Activated CD8-positive, alpha-beta memory T cell treated with anti-CD3 and anti-CD28 coated beads, Interleukin-2, amount 10 ng/mL, durations not matched to agents 7 days and 5 days (primary cell): ENCODE measurements at regions not wholly inside any gene's neighbourhood (a gene's known extent, or its start where the extent isn't known, plus 50 kb on each side); places are given as distances from the start of the nearest gene placed in this dataset.
"Not testable (repeated sequence)": the region's sequence is repeated elsewhere in the genome, so short reads cannot be mapped to it uniquely, and the experiment has no call there.

Experiments used
- ATAC-seq: fragments of 150-1000 bp; cut with Tn5 transposase; one replicate; pipeline ENCODE4 v1.10.0; 2021; ENCODE audit warnings: moderate library complexity
- CTCF ChIA-PET: fragments of 350-600 bp; sonication (Branson Sonifier 250); formaldehyde crosslinking; loops from one replicate; lab custom pipeline; 2021; ENCODE audit warnings: antibody characterized with exemption; lab: Charles Lee
- DNase-seq: peaks from one replicate; pipeline ENCODE4 v3.0.0-alpha.2; 2020
- H3K27ac Mint-ChIP-seq: one replicate; pipeline ENCODE4 v1.8.0; 2021; ENCODE audit warnings: mild to moderate bottlenecking, mixed read lengths
- H3K27me3 Mint-ChIP-seq: one replicate; pipeline ENCODE4 v1.8.0; 2021; ENCODE audit warnings: mixed read lengths
- H3K36me3 Mint-ChIP-seq: one replicate; pipeline ENCODE4 v1.8.0; 2021; ENCODE audit warnings: mild to moderate bottlenecking, mixed read lengths
- H3K4me1 Mint-ChIP-seq: one replicate; pipeline ENCODE4 v1.8.0; 2021; ENCODE audit warnings: mixed read lengths
- H3K4me3 Mint-ChIP-seq: one replicate; pipeline ENCODE4 v1.8.0; 2021; ENCODE audit warnings: mild to moderate bottlenecking, moderate library complexity, mixed read lengths
- H3K9me3 Mint-ChIP-seq: one replicate; pipeline ENCODE4 v1.8.0; 2022; ENCODE audit warnings: low read depth, mixed read lengths

DNA sequence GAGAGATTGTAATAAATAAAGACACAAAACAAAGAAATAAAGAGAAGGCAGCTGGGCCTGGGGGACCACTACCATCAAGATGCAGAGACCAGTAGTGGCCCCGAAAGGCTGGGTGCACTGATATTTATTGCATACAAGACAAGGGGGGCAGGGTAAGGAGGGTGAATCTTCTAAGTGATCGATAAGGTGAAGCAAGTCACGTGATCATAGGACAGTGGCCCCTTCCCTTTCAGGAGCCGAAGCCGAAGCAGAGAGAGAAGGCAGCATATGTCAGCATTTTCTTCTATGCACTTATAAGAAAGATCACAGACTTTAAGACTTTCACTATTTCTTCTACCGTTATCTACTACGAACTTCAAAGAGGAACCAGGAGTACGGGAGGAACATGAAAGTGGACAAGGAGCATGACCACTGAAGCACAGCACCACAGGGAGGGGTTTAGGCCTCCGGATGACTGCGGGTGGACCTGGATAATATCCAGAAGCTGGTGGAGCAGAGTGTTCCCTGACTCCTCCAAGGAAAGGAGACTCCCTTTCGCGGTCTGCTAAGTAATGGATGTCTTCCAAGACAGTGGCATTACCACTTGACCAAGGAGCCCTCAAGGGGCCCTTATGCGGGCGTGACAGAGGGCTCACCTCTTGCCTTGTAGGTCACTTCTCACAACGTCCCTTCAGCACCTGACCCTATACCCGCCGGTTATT, 126.4 kb downstream of the RBM46 start:
- CTCF ChIA-PET, H3K27ac Mint-ChIP-seq, ATAC-seq, H3K27me3 Mint-ChIP-seq, H3K4me1 Mint-ChIP-seq, H3K36me3 Mint-ChIP-seq, H3K9me3 Mint-ChIP-seq, H3K4me3 Mint-ChIP-seq, DNase-seq: not testable (repeated sequence)

GRCh38 chr4:154908168-154908567, 127.1 kb downstream of the RBM46 start:
- H3K9me3 Mint-ChIP-seq: peaks cover 4% of the 10 kb centered on the region
- H3K27me3 Mint-ChIP-seq: no peaks in the 10 kb centered on the region
- DNase-seq (no peak), ATAC-seq (no peak)
- no peaks in the 10 kb centered on the region for H3K4me1 Mint-ChIP-seq
- no peak overlapping the region for H3K27ac Mint-ChIP-seq
- H3K36me3 Mint-ChIP-seq: no peaks in the 10 kb centered on the region
- CTCF ChIA-PET: no interaction called here
- H3K4me3 Mint-ChIP-seq: no peak overlapping the region

- H3K4me1 Mint-ChIP-seq: no peaks in the 10 kb centered on the region
- CTCF ChIA-PET: no interaction called here
- DNase-seq (no peak), ATAC-seq (no peak)
- H3K36me3 Mint-ChIP-seq: no peaks in the 10 kb centered on the region
- no peaks in the 10 kb centered on the region for H3K27me3 Mint-ChIP-seq
- no peak overlapping the region for H3K27ac Mint-ChIP-seq
- no peak overlapping the region for H3K4me3 Mint-ChIP-seq
- peaks cover 2% of the 10 kb centered on the region for H3K9me3 Mint-ChIP-seq
Observed at GRCh38 chr4:154911097-154911496, 130.0 kb downstream of the RBM46 start.

DNA sequence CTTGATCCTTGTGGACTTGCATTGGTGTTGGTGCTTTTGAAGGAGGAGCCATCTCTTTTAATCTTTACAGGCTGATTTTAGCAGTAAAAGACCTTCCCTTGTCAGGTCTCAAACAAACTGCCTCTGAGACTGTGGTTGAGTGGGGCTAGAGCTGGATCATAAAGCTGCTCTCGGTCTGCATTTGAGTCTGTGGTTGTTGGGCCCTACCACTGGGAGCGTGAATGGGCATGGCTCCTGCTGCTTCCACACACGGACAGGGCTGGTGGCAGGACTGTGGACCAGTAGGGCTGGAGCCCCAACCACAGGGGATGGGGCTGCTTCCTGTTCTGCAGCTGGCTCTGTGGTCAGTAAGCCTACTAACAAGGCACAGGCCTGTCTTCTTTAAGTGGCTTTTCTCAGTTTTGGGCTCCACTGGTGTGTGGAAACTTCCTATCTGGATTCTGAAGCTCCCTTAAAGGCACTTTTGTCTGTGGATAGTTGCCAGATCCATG, 130.6 kb downstream of the RBM46 start:
- CTCF ChIA-PET: no interaction called here
- no peaks in the 10 kb centered on the region for H3K4me1 Mint-ChIP-seq
- no peak for DNase-seq
- H3K9me3 Mint-ChIP-seq: no peaks in the 10 kb centered on the region
- H3K36me3 Mint-ChIP-seq: no peaks in the 10 kb centered on the region
- no peak for ATAC-seq
- no peak overlapping the region for H3K4me3 Mint-ChIP-seq
- H3K27me3 Mint-ChIP-seq: no peaks in the 10 kb centered on the region
- no peak overlapping the region for H3K27ac Mint-ChIP-seq

DNA sequence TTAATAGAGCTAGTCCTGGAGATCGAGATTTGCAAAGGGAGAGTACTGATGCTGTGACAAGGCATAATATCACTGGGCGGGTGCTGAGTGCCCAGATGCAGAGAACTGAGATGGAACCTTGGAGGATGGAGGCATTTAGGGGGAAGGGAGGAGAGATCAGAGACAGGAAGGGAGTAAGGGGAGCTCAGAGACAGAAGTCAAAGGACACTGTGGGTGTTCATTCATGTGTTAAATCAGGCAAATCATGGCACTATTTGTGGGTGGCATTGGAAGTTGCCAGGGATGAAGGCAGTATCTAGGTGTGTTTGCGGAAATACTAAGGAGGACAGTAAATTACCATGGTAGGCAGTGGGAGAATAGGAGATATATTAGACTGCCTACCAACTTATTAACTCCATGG, 135.0 kb downstream of the RBM46 start:
- no peaks in the 10 kb centered on the region for H3K36me3 Mint-ChIP-seq
- DNase-seq (no peak), ATAC-seq (no peak)
- no peaks in the 10 kb centered on the region for H3K4me1 Mint-ChIP-seq
- no peak overlapping the region for H3K27ac Mint-ChIP-seq
- CTCF ChIA-PET: no interaction called here
- H3K9me3 Mint-ChIP-seq: no peaks in the 10 kb centered on the region
- H3K4me3 Mint-ChIP-seq: no peak overlapping the region
- no peaks in the 10 kb centered on the region for H3K27me3 Mint-ChIP-seq

DNA sequence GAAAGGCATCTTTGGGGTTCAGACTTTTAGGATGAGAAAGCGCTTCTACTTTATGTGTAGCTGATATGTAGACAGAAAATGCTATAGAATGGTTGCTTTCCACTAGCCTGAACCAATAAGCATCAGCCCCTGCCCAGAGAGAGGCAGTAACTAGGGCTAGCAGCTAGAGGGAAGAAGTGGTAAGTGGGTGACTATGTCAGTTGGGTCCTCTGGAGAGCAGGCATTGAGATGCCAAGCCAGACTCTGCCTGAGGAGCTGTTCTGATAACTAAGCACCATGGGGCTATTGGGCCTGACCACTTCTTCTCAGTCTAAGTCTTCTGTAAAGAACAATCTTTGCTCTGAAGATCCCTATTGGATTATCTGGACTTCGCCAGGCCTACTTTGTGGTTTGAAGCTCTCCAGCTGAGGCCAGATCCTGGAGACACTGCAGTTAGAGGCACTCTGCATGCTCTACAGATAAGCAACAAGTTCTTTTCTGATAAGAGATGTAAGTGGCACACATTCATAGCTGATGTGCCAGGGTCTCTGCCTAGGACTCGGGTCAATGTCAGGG, 146.1 kb downstream of the RBM46 start:
- Mint-ChIP-seq H3K27ac (no peak overlapping the region), H3K9me3 (no peaks in the 10 kb centered on the region), H3K36me3 (no peaks in the 10 kb centered on the region), H3K4me1 (no peaks in the 10 kb centered on the region), H3K27me3 (no peaks in the 10 kb centered on the region), H3K4me3 (no peak overlapping the region)
- DNase-seq (no peak), ATAC-seq (no peak)
- CTCF ChIA-PET: no interaction called here

DNA sequence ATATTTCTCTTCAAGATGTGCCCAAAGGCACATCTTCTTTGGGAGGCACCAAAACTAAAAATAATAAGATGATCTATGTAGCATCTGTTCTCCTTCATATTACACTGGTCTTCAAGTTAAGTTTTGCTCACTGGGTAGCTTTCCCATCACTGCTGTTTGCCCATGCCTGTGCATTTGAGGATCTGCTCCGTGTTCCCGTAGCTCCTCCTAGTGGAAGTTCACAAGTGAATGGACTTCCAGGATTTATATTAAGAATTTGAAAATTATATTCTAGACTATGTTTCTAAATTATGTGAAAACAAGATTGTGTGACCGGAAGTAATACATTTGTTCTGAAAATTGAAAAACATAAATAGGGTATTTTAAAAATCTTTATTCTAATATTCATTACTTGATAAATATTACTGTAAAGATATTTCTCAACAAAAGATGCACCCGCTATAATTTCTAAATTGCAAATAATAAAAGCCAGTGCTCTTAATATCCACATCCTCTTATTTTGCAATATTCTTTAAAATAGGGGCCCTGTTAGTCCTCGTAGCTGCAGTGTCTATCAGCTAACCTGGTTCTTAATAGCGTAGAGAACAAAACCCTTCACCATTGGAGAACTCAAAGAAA, 147.7 kb downstream of the RBM46 start:
- H3K4me3 Mint-ChIP-seq: no peak overlapping the region

DNA sequence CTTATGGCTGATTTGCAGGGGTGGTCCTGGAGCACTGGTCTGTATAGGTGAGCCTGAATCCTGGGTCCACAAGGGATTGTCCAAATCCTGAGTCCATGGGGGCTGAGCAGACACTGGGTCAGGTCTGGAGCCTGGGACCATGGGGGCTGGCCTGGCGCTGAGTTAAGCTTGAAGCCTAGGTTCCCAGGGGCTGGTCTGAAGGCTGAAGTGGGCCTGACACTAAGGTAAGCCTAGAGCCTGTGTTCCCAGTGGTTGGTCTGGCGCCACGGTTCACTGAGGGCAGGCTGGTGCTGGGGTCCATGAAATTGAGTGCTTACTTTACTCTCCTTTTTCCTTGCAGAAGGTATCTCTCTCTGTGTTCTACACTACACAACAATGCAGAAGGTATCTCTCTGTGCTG, 155.8 kb downstream of the RBM46 start:
- Mint-ChIP-seq H3K36me3 (no peaks in the 10 kb centered on the region), H3K4me1 (no peaks in the 10 kb centered on the region), H3K4me3 (no peak overlapping the region), H3K27ac (no peak overlapping the region), H3K27me3 (no peaks in the 10 kb centered on the region), H3K9me3 (no peaks in the 10 kb centered on the region)
- ATAC-seq (no peak), DNase-seq (no peak)
- CTCF ChIA-PET: no interaction called here

More for the DNA sequence above, 147.7 kb downstream of the RBM46 start:
- DNase-seq (no peak), ATAC-seq (no peak)
- Mint-ChIP-seq H3K36me3 (no peaks in the 10 kb centered on the region), H3K4me1 (no peaks in the 10 kb centered on the region), H3K27me3 (no peaks in the 10 kb centered on the region), H3K9me3 (no peaks in the 10 kb centered on the region), H3K27ac (no peak overlapping the region)
- CTCF ChIA-PET: no interaction called here

DNA sequence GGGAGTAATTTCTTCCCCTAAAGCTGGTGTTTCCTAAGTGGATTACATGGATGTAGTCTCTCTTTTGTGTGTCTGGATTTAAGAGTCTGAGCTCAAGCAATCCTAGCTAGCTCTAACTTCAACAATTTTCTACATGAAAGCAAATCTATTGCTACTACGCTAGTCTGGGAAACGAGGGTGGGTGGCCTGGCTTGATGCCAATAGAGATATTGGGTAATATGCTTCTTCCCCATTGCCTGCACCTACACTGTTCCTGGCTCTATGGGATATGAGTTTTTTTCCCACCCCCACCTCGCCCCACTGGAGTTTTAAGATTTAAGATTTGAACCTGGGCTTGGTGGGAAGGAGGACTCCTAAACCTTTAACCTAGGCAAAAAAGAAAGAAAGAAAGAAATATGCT, 158.8 kb downstream of the RBM46 start:
- DNase-seq: no peak

GRCh38 chr4:154942176-154942575, 161.1 kb downstream of the RBM46 start:
- DNase-seq (no peak), ATAC-seq (no peak)
- Mint-ChIP-seq H3K9me3 (no peaks in the 10 kb centered on the region), H3K4me3 (no peak overlapping the region), H3K27me3 (no peaks in the 10 kb centered on the region), H3K4me1 (no peaks in the 10 kb centered on the region), H3K27ac (no peak overlapping the region), H3K36me3 (no peaks in the 10 kb centered on the region)
- CTCF ChIA-PET: no interaction called here

More for the DNA sequence above, 158.8 kb downstream of the RBM46 start:
- H3K4me1 Mint-ChIP-seq: no peaks in the 10 kb centered on the region
- H3K27me3 Mint-ChIP-seq: no peaks in the 10 kb centered on the region
- no peak overlapping the region for H3K4me3 Mint-ChIP-seq
- H3K27ac Mint-ChIP-seq: no peak overlapping the region
- H3K9me3 Mint-ChIP-seq: no peaks in the 10 kb centered on the region
- no peak for ATAC-seq
- CTCF ChIA-PET: no interaction called here
- H3K36me3 Mint-ChIP-seq: no peaks in the 10 kb centered on the region

DNA sequence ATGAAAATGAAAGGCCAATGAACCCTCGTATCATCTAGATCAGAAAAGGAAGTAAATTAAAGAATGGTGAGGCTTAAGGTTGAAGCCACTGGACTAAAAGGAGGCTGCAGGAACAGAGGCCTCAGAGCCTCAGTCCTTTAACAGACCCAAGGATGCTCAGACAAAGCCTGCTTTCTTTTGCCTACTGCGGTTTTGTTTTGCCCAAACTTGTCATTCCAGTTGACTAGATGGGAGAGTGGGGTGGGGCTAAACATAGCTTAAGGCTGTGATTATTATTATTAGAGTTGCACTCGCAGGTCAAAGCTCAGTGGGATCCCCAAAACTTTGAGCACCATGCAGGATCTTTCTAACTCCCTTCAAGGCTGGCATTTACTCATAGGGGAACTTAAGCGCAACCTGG, 163.9 kb downstream of the RBM46 start:
- H3K9me3 Mint-ChIP-seq: peaks cover 2% of the 10 kb centered on the region
- no peaks in the 10 kb centered on the region for H3K27me3 Mint-ChIP-seq
- CTCF ChIA-PET: no interaction called here
- no peaks in the 10 kb centered on the region for H3K4me1 Mint-ChIP-seq
- DNase-seq: no peak
- H3K36me3 Mint-ChIP-seq: no peaks in the 10 kb centered on the region
- ATAC-seq: no peak
- H3K4me3 Mint-ChIP-seq: no peak overlapping the region
- no peak overlapping the region for H3K27ac Mint-ChIP-seq

- CTCF ChIA-PET: no interaction called here
- Mint-ChIP-seq H3K4me1 (no peaks in the 10 kb centered on the region), H3K27me3 (no peaks in the 10 kb centered on the region), H3K9me3 (peaks cover 2% of the 10 kb centered on the region), H3K36me3 (no peaks in the 10 kb centered on the region), H3K4me3 (no peak overlapping the region), H3K27ac (no peak overlapping the region)
- ATAC-seq (no peak), DNase-seq (no peak)
Observed at GRCh38 chr4:154946113-154946512, 165.0 kb downstream of the RBM46 start.

- H3K27me3 Mint-ChIP-seq: no peaks in the 10 kb centered on the region
- no peak overlapping the region for H3K27ac Mint-ChIP-seq
- DNase-seq: no peak
- no peak for ATAC-seq
- peaks cover 2% of the 10 kb centered on the region for H3K9me3 Mint-ChIP-seq
- no peaks in the 10 kb centered on the region for H3K4me1 Mint-ChIP-seq
- H3K4me3 Mint-ChIP-seq: no peak overlapping the region
- CTCF ChIA-PET: no interaction called here
- no peaks in the 10 kb centered on the region for H3K36me3 Mint-ChIP-seq
Observed at GRCh38 chr4:154953691-154954090, 172.6 kb downstream of the RBM46 start.

DNA sequence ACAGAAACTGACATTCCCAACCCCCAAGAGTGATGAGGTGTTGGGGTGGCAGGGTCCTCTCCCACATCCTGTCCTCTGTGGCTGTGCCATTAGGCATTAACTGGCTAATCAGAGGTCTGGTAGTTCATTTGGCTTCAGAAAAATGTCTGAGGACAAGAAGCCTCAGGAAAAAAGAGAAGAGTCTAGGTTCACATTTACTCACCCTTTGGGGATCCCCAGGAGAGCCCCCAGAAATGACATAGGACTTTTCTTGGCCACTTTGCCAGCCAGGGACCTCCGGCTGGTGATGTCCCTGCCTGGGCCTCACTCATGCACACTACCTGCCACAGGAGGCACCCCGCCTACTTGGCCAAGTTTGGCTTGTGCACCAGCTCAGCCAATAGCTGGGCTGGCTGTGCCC, 173.0 kb downstream of the RBM46 start:
- no peak overlapping the region for H3K4me3 Mint-ChIP-seq
- CTCF ChIA-PET: no interaction called here

More for the DNA sequence above, 173.0 kb downstream of the RBM46 start:
- no peak for ATAC-seq
- no peaks in the 10 kb centered on the region for H3K4me1 Mint-ChIP-seq
- H3K27me3 Mint-ChIP-seq: no peaks in the 10 kb centered on the region
- no peaks in the 10 kb centered on the region for H3K36me3 Mint-ChIP-seq
- H3K9me3 Mint-ChIP-seq: peaks cover 2% of the 10 kb centered on the region
- no peak overlapping the region for H3K27ac Mint-ChIP-seq
- no peak for DNase-seq
